ENCODE measurements at regions not wholly inside any gene's neighbourhood (a gene's known extent, or its start where the extent isn't known, plus 50 kb on each side); places are given as distances from the start of the nearest gene placed in this dataset.
A peak's percentile ranks its signal among the peaks of the same experiment; 100 is the strongest.

DNA sequence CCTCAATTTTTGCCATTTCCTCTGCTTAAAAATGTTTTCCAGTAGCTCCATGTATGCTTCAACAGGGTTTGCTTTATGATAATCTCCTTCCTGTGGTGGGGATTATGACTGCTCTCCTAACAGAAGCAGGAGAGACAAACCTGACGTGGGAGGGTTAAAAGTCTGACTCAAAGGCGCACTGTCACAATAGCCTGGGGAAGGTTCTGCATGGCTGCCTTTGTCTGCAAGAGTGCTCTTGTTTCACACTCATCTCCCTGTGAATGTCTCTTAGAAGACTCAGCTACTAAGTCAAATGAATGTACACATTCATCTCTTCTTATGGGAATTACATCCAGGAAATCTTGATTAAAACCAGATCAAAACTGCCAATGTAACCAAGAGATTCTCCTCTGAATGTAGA, 90.9 kb upstream of the MTAP start:
- FAIRE-seq: peak; percentile 100
- Histone ChIP-seq H3K27me3 (ENCODE audit: control insufficient read depth, extremely low read depth, insufficient read depth, low read length) (no peaks in the 10 kb centered on the region), H2AFZ (ENCODE audit: control insufficient read depth, low read length) (peak overlapping the region; percentile 38), H3K9ac (ENCODE audit: control insufficient read depth, extremely low read depth, insufficient read depth, low read length) (peak overlapping the region; percentile 49), H3K9me1 (ENCODE audit: control insufficient read depth, extremely low read depth, insufficient read depth, low read length) (no peaks in the 10 kb centered on the region), H3K4me2 (ENCODE audit: control insufficient read depth, extremely low read depth, insufficient read depth, low read depth, low read length) (peak overlapping the region; percentile 71), H3K79me2 (ENCODE audit: control insufficient read depth, insufficient read depth, low read length) (no peaks in the 10 kb centered on the region), H3K4me1 (ENCODE audit: control insufficient read depth, extremely low read depth, insufficient read depth, low read length) (peaks cover 51% of the 10 kb centered on the region), H3K9me3 (ENCODE audit: control insufficient read depth, low read depth, low read length) (no peaks in the 10 kb centered on the region), H3K4me3 (ENCODE audit: control insufficient read depth in 2 of 3, extremely low read depth in 1 of 3, insufficient read depth in 2 of 3, low read depth in 1 of 3, low read length in 3 of 3) (no peak overlapping the region), H3K36me3 (ENCODE audit: control insufficient read depth in 2 of 2, extremely low read depth in 1 of 2, insufficient read depth in 2 of 2, low read length in 2 of 2) (no peaks in the 10 kb centered on the region), H4K20me1 (ENCODE audit: control insufficient read depth, extremely low read depth, insufficient read depth, low read length) (no peaks in the 10 kb centered on the region), H3K27ac (ENCODE audit: control insufficient read depth, insufficient read depth, low read length) (peak overlapping the region; percentile 80)
- DNase-seq (ENCODE audit: low read depth, low spot score): peak; percentile 79
- TF ChIP-seq EZH2 (IDR thresholded peaks at IDR 0.05; ENCODE audit: low read length): no peak
- TF ChIP-seq, protein P1, sequence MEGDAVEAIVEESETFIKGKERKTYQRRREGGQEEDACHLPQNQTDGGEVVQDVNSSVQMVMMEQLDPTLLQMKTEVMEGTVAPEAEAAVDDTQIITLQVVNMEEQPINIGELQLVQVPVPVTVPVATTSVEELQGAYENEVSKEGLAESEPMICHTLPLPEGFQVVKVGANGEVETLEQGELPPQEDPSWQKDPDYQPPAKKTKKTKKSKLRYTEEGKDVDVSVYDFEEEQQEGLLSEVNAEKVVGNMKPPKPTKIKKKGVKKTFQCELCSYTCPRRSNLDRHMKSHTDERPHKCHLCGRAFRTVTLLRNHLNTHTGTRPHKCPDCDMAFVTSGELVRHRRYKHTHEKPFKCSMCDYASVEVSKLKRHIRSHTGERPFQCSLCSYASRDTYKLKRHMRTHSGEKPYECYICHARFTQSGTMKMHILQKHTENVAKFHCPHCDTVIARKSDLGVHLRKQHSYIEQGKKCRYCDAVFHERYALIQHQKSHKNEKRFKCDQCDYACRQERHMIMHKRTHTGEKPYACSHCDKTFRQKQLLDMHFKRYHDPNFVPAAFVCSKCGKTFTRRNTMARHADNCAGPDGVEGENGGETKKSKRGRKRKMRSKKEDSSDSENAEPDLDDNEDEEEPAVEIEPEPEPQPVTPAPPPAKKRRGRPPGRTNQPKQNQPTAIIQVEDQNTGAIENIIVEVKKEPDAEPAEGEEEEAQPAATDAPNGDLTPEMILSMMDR (optimal IDR thresholded peaks at IDR 0.05 in 1 of 3, IDR thresholded peaks at IDR 0.05 in 1 of 3, conservative IDR thresholded peaks at IDR 0.05 in 1 of 3; ENCODE audit: extremely low read depth in 1 of 3, insufficient read depth in 2 of 3, low read length in 3 of 3): no peak
- dilution Hi-C loops (cut with MboI; ENCODE audit: extremely low pct_ligation_motif_present, low sequenced_read_pairs): no loop called here

GRCh38 chr9:21715408-21715807, 87.0 kb upstream of the MTAP start:
- TF ChIP-seq, protein P1 (optimal IDR thresholded peaks at IDR 0.05 in 1 of 3, IDR thresholded peaks at IDR 0.05 in 1 of 3, conservative IDR thresholded peaks at IDR 0.05 in 1 of 3; ENCODE audit: extremely low read depth in 1 of 3, insufficient read depth in 2 of 3, low read length in 3 of 3): no peak
- no peak for TF ChIP-seq EZH2 (IDR thresholded peaks at IDR 0.05; ENCODE audit: low read length)
- FAIRE-seq: no peak
- dilution Hi-C loops (cut with MboI; ENCODE audit: extremely low pct_ligation_motif_present, low sequenced_read_pairs): no loop called here

More at GRCh38 chr9:21715408-21715807, 87.0 kb upstream of the MTAP start:
- Histone ChIP-seq H3K27me3 (ENCODE audit: control insufficient read depth, extremely low read depth, insufficient read depth, low read length) (no peaks in the 10 kb centered on the region), H3K9me3 (ENCODE audit: control insufficient read depth, low read depth, low read length) (no peaks in the 10 kb centered on the region), H3K9me1 (ENCODE audit: control insufficient read depth, extremely low read depth, insufficient read depth, low read length) (no peaks in the 10 kb centered on the region), H3K36me3 (ENCODE audit: control insufficient read depth in 2 of 2, extremely low read depth in 1 of 2, insufficient read depth in 2 of 2, low read length in 2 of 2) (no peaks in the 10 kb centered on the region), H3K9ac (ENCODE audit: control insufficient read depth, extremely low read depth, insufficient read depth, low read length) (no peak overlapping the region), H3K27ac (ENCODE audit: control insufficient read depth, insufficient read depth, low read length) (no peak overlapping the region), H2AFZ (ENCODE audit: control insufficient read depth, low read length) (no peak overlapping the region), H3K79me2 (ENCODE audit: control insufficient read depth, insufficient read depth, low read length) (no peaks in the 10 kb centered on the region), H3K4me1 (ENCODE audit: control insufficient read depth, extremely low read depth, insufficient read depth, low read length) (peaks cover 27% of the 10 kb centered on the region), H3K4me3 (ENCODE audit: control insufficient read depth in 2 of 3, extremely low read depth in 1 of 3, insufficient read depth in 2 of 3, low read depth in 1 of 3, low read length in 3 of 3) (no peak overlapping the region), H4K20me1 (ENCODE audit: control insufficient read depth, extremely low read depth, insufficient read depth, low read length) (no peaks in the 10 kb centered on the region), H3K4me2 (ENCODE audit: control insufficient read depth, extremely low read depth, insufficient read depth, low read depth, low read length) (no peak overlapping the region)
- no peak for DNase-seq (ENCODE audit: low read depth, low spot score)
